Endometrium (tissue), 2 donors: ENCODE measurements at regions not wholly inside any gene's neighbourhood (a gene's known extent, or its start where the extent isn't known, plus 50 kb on each side); places are given as distances from the start of the nearest gene placed in this dataset.

Experiments used
- FAIRE-seq: peaks from 2 replicates; lab custom pipeline; 2012; peaks lifted over from hg19 to GRCh38; lab: Jason Lieb, UNC
- donor health status: control.
- donor health status: control.

- FAIRE-seq = no peak
Measured at GRCh38 chr22:48979482-48979881, 848.2 kb downstream of the BRD1 start.

- no peak for FAIRE-seq
Measured at GRCh38 chr22:48976556-48977535, 850.8 kb downstream of the BRD1 start.

- FAIRE-seq = no peak
Measured at GRCh38 chr22:48975886-48976285, 851.8 kb downstream of the BRD1 start.

GRCh38 chr22:48975316-48975741, 852.3 kb downstream of the BRD1 start:
- FAIRE-seq = no peak

- no peak for FAIRE-seq
Measured at GRCh38 chr22:48974443-48975315, 853.0 kb downstream of the BRD1 start.

- FAIRE-seq = no peak
Measured at GRCh38 chr22:48973694-48974041, 854.0 kb downstream of the BRD1 start.

- FAIRE-seq = no peak
Measured at GRCh38 chr22:48972979-48973693, 854.5 kb downstream of the BRD1 start.

- no peak for FAIRE-seq
Measured at GRCh38 chr22:48968201-48968959, 859.3 kb downstream of the BRD1 start.

GRCh38 chr22:48963405-48963804, 864.3 kb downstream of the BRD1 start:
- no peak for FAIRE-seq

- no peak for FAIRE-seq
Measured at GRCh38 chr22:48961705-48962104, 866.0 kb downstream of the BRD1 start.

GRCh38 chr22:48960980-48961660, 866.6 kb downstream of the BRD1 start:
- FAIRE-seq = no peak

- FAIRE-seq = no peak
Measured at GRCh38 chr22:48960576-48960975, 867.1 kb downstream of the BRD1 start.

GRCh38 chr22:48959496-48959895, 868.2 kb downstream of the BRD1 start:
- no peak for FAIRE-seq

GRCh38 chr22:48957987-48958321, 869.7 kb downstream of the BRD1 start:
- FAIRE-seq = no peak

- FAIRE-seq = no peak
Measured at GRCh38 chr22:48957311-48957986, 870.2 kb downstream of the BRD1 start.

GRCh38 chr22:48955351-48956311, 872.0 kb downstream of the BRD1 start:
- no peak for FAIRE-seq

- peak; percentile 18 for FAIRE-seq
Measured at GRCh38 chr22:48954781-48955311, 872.8 kb downstream of the BRD1 start.

GRCh38 chr22:48953830-48954229, 873.8 kb downstream of the BRD1 start:
- FAIRE-seq = no peak
